GM18951 (cell line): ENCODE measurements at regions not wholly inside any gene's neighbourhood (a gene's known extent, or its start where the extent isn't known, plus 50 kb on each side); places are given as distances from the start of the nearest gene placed in this dataset.

Source experiments
- POLR2A ChIP-seq: IDR thresholded peaks from 4 replicates; pipeline ENCODE4 v1.6.1; 2011; ENCODE audit warnings: mild to moderate bottlenecking; ENCODE audit not compliant: insufficient read length, insufficient read depth; ENCODE audit errors: extremely low read depth
- in situ Hi-C: fragments of 300-500 bp; cut with MboI; formaldehyde crosslinking; loops from one replicate; pipeline ENCODE4 v1.12.0; 2022; ENCODE audit warnings: low sequenced_read_pairs, mixed read lengths, inconsistent platforms; ENCODE audit not compliant: unreplicated experiment

GRCh38 chr4:23015821-23016220, 323.1 kb downstream of the GBA3 start:
- in situ Hi-C loops = no loop called here

GRCh38 chr4:23009093-23009492, 316.4 kb downstream of the GBA3 start:
- in situ Hi-C loops = no loop called here
- TF ChIP-seq POLR2A = no peak

More at GRCh38 chr4:23015821-23016220, 323.1 kb downstream of the GBA3 start:
- no peak for TF ChIP-seq POLR2A

- in situ Hi-C loops = no loop called here
- no peak for TF ChIP-seq POLR2A
Measured at GRCh38 chr4:23006756-23007155, 314.0 kb downstream of the GBA3 start.

- TF ChIP-seq POLR2A = no peak
- in situ Hi-C loops = no loop called here
Measured at GRCh38 chr4:23005691-23006090, 313.0 kb downstream of the GBA3 start.

GRCh38 chr4:23001478-23001877, 308.7 kb downstream of the GBA3 start:
- TF ChIP-seq POLR2A = no peak
- in situ Hi-C loops = no loop called here

- in situ Hi-C loops = no loop called here
- TF ChIP-seq POLR2A = no peak
Measured at GRCh38 chr4:22999419-22999818, 306.7 kb downstream of the GBA3 start.

- no peak for TF ChIP-seq POLR2A
- in situ Hi-C loops = no loop called here
Measured at GRCh38 chr4:22997358-22998224, 304.9 kb downstream of the GBA3 start.

- in situ Hi-C loops = no loop called here
Measured at GRCh38 chr4:22991576-22991975, 298.8 kb downstream of the GBA3 start.

GRCh38 chr4:22988526-22988925, 295.8 kb downstream of the GBA3 start:
- in situ Hi-C loops = no loop called here
- no peak for TF ChIP-seq POLR2A

More at GRCh38 chr4:22991576-22991975, 298.8 kb downstream of the GBA3 start:
- no peak for TF ChIP-seq POLR2A

GRCh38 chr4:22987870-22988269, 295.1 kb downstream of the GBA3 start:
- in situ Hi-C loops = no loop called here

GRCh38 chr4:22986881-22987280, 294.1 kb downstream of the GBA3 start:
- in situ Hi-C loops = no loop called here
- TF ChIP-seq POLR2A = no peak

More at GRCh38 chr4:22987870-22988269, 295.1 kb downstream of the GBA3 start:
- no peak for TF ChIP-seq POLR2A

GRCh38 chr4:22986262-22986661, 293.5 kb downstream of the GBA3 start:
- no peak for TF ChIP-seq POLR2A
- in situ Hi-C loops = no loop called here

GRCh38 chr4:22984390-22984789, 291.7 kb downstream of the GBA3 start:
- in situ Hi-C loops = no loop called here
- no peak for TF ChIP-seq POLR2A

GRCh38 chr4:22978656-22979055, 285.9 kb downstream of the GBA3 start:
- in situ Hi-C loops = no loop called here
- no peak for TF ChIP-seq POLR2A

GRCh38 chr4:22970665-22971064, 277.9 kb downstream of the GBA3 start:
- no peak for TF ChIP-seq POLR2A
- in situ Hi-C loops = no loop called here
